ENCODE measurements at regions not wholly inside any gene's neighbourhood (a gene's known extent, or its start where the extent isn't known, plus 50 kb on each side); places are given as distances from the start of the nearest gene placed in this dataset.

GRCh38 chr6:759729-760128, 66.8 kb upstream of the EXOC2 start:
- Mint-ChIP-seq H3K36me3 (peaks cover 6% of the 10 kb centered on the region), H3K4me3 (no peak overlapping the region), H3K4me1 (no peaks in the 10 kb centered on the region), H3K27me3 (peaks cover 14% of the 10 kb centered on the region), H3K9me3 (peaks cover 2% of the 10 kb centered on the region), H3K27ac (no peak overlapping the region)
- no peak for DNase-seq (ENCODE audit: low spot score in 2 of 2)
- ATAC-seq (ENCODE audit: low read depth): no peak

GRCh38 chr6:756224-756623, 63.3 kb upstream of the EXOC2 start:
- H3K4me3 Mint-ChIP-seq: no peak overlapping the region
- no peaks in the 10 kb centered on the region for H3K4me1 Mint-ChIP-seq
- DNase-seq (ENCODE audit: low spot score in 2 of 2) (no peak), ATAC-seq (ENCODE audit: low read depth) (no peak)
- H3K27ac Mint-ChIP-seq: no peak overlapping the region
- peaks cover 7% of the 10 kb centered on the region for H3K27me3 Mint-ChIP-seq
- peaks cover 2% of the 10 kb centered on the region for H3K9me3 Mint-ChIP-seq
- peaks cover 7% of the 10 kb centered on the region for H3K36me3 Mint-ChIP-seq

- Mint-ChIP-seq H3K9me3 (no peaks in the 10 kb centered on the region), H3K27me3 (peaks cover 7% of the 10 kb centered on the region), H3K4me3 (no peak overlapping the region), H3K27ac (no peak overlapping the region), H3K36me3 (peaks cover 5% of the 10 kb centered on the region), H3K4me1 (no peaks in the 10 kb centered on the region)
- DNase-seq (ENCODE audit: low spot score in 2 of 2) (no peak), ATAC-seq (ENCODE audit: low read depth) (no peak)
Observed at GRCh38 chr6:754202-754601, 61.3 kb upstream of the EXOC2 start.

GRCh38 chr6:753486-753885, 60.5 kb upstream of the EXOC2 start:
- H3K4me3 Mint-ChIP-seq: no peak overlapping the region
- no peaks in the 10 kb centered on the region for H3K4me1 Mint-ChIP-seq
- ATAC-seq (ENCODE audit: low read depth) (no peak), DNase-seq (ENCODE audit: low spot score in 2 of 2) (no peak)
- H3K9me3 Mint-ChIP-seq: no peaks in the 10 kb centered on the region
- H3K27me3 Mint-ChIP-seq: peaks cover 7% of the 10 kb centered on the region
- peaks cover 5% of the 10 kb centered on the region for H3K36me3 Mint-ChIP-seq
- no peak overlapping the region for H3K27ac Mint-ChIP-seq

GRCh38 chr6:752438-752837, 59.5 kb upstream of the EXOC2 start:
- no peak for ATAC-seq (ENCODE audit: low read depth)
- Mint-ChIP-seq H3K4me1 (no peaks in the 10 kb centered on the region), H3K27ac (no peak overlapping the region), H3K27me3 (peaks cover 7% of the 10 kb centered on the region), H3K9me3 (no peaks in the 10 kb centered on the region), H3K36me3 (peaks cover 5% of the 10 kb centered on the region), H3K4me3 (no peak overlapping the region)
- DNase-seq (ENCODE audit: low spot score in 2 of 2): no peak

GRCh38 chr6:751765-752164, 58.8 kb upstream of the EXOC2 start:
- ATAC-seq (ENCODE audit: low read depth): no peak
- Mint-ChIP-seq H3K27me3 (peaks cover 7% of the 10 kb centered on the region), H3K36me3 (peaks cover 3% of the 10 kb centered on the region), H3K4me1 (no peaks in the 10 kb centered on the region), H3K4me3 (no peak overlapping the region), H3K9me3 (no peaks in the 10 kb centered on the region), H3K27ac (no peak overlapping the region)
- DNase-seq (ENCODE audit: low spot score in 2 of 2): no peak

GRCh38 chr6:747921-748320, 55.0 kb upstream of the EXOC2 start:
- Mint-ChIP-seq H3K4me3 (no peak overlapping the region), H3K27me3 (peaks cover 4% of the 10 kb centered on the region), H3K4me1 (no peaks in the 10 kb centered on the region), H3K36me3 (peaks cover 1% of the 10 kb centered on the region), H3K9me3 (no peaks in the 10 kb centered on the region), H3K27ac (no peak overlapping the region)
- no peak for DNase-seq (ENCODE audit: low spot score in 2 of 2)
- no peak for ATAC-seq (ENCODE audit: low read depth)

GRCh38 chr6:747028-747427, 54.1 kb upstream of the EXOC2 start:
- Mint-ChIP-seq H3K36me3 (peaks cover under 1% of the 10 kb centered on the region), H3K4me1 (no peaks in the 10 kb centered on the region), H3K27ac (no peak overlapping the region), H3K4me3 (no peak overlapping the region), H3K27me3 (peaks cover 4% of the 10 kb centered on the region), H3K9me3 (no peaks in the 10 kb centered on the region)
- DNase-seq (ENCODE audit: low spot score in 2 of 2) (no peak), ATAC-seq (ENCODE audit: low read depth) (no peak)

- Mint-ChIP-seq H3K9me3 (no peaks in the 10 kb centered on the region), H3K27me3 (peaks cover 8% of the 10 kb centered on the region), H3K4me3 (no peak overlapping the region), H3K4me1 (no peaks in the 10 kb centered on the region), H3K27ac (no peak overlapping the region), H3K36me3 (no peaks in the 10 kb centered on the region)
- ATAC-seq (ENCODE audit: low read depth): no peak
- DNase-seq (ENCODE audit: low spot score in 2 of 2): no peak
Observed at GRCh38 chr6:744666-745353, 51.9 kb upstream of the EXOC2 start.

- Mint-ChIP-seq H3K27ac (no peak overlapping the region), H3K27me3 (peaks cover 8% of the 10 kb centered on the region), H3K9me3 (no peaks in the 10 kb centered on the region), H3K36me3 (no peaks in the 10 kb centered on the region), H3K4me1 (no peaks in the 10 kb centered on the region), H3K4me3 (no peak overlapping the region)
- ATAC-seq (ENCODE audit: low read depth): no peak
- no peak for DNase-seq (ENCODE audit: low spot score in 2 of 2)
Observed at GRCh38 chr6:743320-744096, 50.6 kb upstream of the EXOC2 start.

Data from memory B cell (primary cell).